ENCODE measurements at regions not wholly inside any gene's neighbourhood (a gene's known extent, or its start where the extent isn't known, plus 50 kb on each side); places are given as distances from the start of the nearest gene placed in this dataset.
"Not testable (repeated sequence)": the region's sequence is repeated elsewhere in the genome, so short reads cannot be mapped to it uniquely, and the experiment has no call there.

DNA sequence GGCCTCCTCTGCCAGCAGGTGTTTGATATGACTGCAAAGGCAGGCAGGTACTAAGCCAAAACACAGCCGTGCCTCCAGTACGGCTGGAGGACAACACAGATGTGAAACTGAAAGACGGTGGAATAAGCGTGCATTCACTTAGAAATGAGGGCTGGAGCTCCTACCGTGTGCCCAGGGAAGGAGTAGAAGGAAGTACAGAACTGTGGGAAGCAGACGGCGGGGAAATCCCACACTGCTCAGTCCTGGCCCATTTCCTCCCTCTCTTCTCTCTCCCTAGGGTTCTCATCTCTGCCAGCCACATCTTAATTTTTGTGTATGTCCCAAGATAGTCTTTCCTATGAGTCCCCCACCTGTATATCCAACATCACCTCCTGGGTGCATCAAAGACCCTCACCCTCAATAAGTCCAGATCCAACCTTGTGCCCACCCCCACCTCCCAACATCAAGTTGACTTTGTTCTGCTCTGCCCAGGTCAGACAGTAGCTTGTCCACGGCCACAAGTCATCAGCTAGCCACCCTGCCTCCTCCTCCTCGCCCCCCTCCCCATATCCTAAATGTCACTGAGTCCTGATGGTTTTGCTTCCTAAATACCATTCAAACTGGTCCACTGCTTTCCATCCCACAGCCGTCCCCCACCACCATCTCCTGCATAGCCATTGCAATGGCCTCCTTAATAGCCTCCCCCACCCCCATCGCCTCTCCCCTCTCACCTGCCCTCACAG lies 77.1 kb upstream of the RPL38 start:
- ATAC-seq (no peak), DNase-seq (ENCODE audit: low spot score) (no peak)

DNA sequence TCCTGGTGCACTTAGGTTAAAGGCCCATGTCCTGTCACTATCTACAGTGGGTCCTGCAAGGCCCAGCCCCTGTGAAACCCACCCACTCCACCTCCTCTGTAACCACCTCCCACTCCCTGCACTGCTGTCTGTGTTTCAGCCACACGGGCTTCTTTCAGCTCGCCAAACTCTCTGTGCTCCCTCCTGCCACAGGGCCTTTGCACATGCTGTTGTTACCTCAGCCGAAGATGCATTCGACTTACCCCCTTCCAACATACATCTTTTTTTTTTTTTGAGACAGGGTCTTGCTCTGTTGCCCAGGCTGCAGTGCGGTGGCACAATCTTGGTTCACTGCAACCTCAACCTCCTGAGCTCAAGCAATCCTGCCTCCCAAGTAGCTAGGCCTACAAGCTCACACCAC lies 76.5 kb upstream of the RPL38 start:
- no peak for ATAC-seq
- DNase-seq (ENCODE audit: low spot score), result no peak

- ATAC-seq, result no peak
- no peak for DNase-seq (ENCODE audit: low spot score)
Measured at GRCh38 chr17:74128456-74129211, 74.8 kb upstream of the RPL38 start.

GRCh38 chr17:74129800-74130199 lies 73.7 kb upstream of the RPL38 start:
- not testable (repeated sequence) for ATAC-seq; DNase-seq (ENCODE audit: low spot score)

GRCh38 chr17:74130276-74130675 lies 73.2 kb upstream of the RPL38 start:
- ATAC-seq, result no peak

GRCh38 chr17:74130841-74131240 lies 72.6 kb upstream of the RPL38 start:
- DNase-seq (ENCODE audit: low spot score) (no peak), ATAC-seq (no peak)

More at GRCh38 chr17:74130276-74130675, 73.2 kb upstream of the RPL38 start:
- DNase-seq (ENCODE audit: low spot score), result no peak

- no peak for ATAC-seq
- DNase-seq (ENCODE audit: low spot score), result no peak
Measured at GRCh38 chr17:74132354-74132753, 71.1 kb upstream of the RPL38 start.

DNA sequence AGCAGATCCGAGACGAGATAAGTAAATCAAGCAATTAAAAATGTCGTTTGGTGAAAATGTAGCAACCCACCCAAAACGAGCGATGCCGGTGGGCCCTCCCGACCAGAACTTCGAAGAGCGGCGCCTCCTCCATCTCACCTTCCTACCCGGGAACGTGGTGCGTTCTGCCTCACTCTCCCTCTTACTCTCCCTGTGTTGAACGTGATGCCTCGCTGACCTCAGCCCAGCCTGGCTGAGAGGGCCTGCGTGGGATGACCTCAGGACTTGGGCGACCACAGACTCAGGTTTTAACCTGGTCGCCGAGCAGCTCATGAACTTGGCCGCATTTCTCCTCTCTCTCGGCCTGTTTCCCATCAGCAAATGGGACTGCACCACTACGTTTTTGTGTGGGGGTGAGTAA lies 69.7 kb upstream of the RPL38 start:
- DNase-seq (ENCODE audit: low spot score) (no peak), ATAC-seq (no peak)

DNA sequence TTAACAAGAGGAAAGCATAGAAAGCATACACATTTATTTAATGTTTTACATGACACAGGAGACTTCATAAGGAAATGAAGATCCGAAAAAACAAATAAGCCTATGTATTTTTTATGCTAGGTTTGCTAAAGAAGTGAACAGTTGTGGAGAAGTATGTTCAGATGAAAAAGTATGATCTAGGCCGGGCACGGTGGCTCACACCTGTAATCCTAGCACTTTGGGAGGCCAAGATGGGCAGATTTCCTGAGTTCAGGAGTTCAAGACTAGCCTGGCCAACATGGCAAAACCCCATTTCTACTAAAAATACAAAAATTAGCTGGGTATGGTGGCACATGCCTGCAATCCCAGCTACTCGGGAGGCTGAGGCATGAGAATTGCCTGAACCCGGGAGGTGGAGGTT lies 69.2 kb upstream of the RPL38 start:
- ATAC-seq; DNase-seq (ENCODE audit: low spot score): not testable (repeated sequence)

GRCh38 chr17:74134991-74135390 lies 68.5 kb upstream of the RPL38 start:
- DNase-seq (ENCODE audit: low spot score) (no peak), ATAC-seq (no peak)

GRCh38 chr17:74135391-74136167 lies 67.9 kb upstream of the RPL38 start:
- DNase-seq (ENCODE audit: low spot score), result no peak

DNA sequence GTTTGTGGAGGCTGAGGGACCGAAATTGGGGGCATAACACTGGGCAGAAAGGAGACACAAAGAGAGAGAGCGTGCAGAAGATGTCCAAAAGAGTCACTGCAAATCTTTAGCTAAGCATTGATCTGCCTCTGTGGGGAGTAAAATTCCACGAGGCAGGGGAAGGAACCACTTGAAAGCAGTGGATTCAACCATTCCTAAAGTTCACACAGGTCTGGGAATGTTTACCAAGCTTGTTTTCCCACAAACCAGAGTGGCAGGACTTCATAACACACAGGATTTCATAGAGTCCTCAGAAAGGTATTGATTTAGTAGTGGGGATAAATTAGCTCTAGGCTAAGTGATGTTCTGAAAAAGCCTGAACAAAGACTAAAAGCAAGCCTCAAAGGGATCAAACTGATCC lies 66.1 kb upstream of the RPL38 start:
- ATAC-seq (no peak), DNase-seq (ENCODE audit: low spot score) (no peak)

More at GRCh38 chr17:74135391-74136167, 67.9 kb upstream of the RPL38 start:
- no peak for ATAC-seq

DNA sequence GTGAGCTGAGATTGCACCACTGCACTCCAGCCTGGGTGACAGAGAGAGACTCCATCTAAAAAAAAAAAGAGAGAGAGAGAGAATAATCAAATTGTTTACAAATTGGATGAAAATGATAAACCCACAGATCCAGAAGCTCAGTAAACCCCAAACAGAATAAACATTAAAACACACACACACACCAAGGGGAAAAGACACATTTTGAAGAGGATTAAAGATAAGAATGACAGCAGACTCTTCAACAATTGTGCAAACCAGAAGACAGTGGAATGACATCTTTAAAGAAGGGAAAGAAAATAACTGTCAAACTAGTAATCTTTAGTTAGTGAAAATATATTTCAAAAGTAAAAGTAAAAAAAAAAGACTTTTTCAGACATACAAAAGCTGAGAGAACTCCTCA lies 64.4 kb upstream of the RPL38 start:
- no peak for ATAC-seq

GRCh38 chr17:74140282-74140681 lies 63.2 kb upstream of the RPL38 start:
- ATAC-seq, result no peak

More for the DNA sequence above, 64.4 kb upstream of the RPL38 start:
- DNase-seq (ENCODE audit: low spot score), result no peak

DNA sequence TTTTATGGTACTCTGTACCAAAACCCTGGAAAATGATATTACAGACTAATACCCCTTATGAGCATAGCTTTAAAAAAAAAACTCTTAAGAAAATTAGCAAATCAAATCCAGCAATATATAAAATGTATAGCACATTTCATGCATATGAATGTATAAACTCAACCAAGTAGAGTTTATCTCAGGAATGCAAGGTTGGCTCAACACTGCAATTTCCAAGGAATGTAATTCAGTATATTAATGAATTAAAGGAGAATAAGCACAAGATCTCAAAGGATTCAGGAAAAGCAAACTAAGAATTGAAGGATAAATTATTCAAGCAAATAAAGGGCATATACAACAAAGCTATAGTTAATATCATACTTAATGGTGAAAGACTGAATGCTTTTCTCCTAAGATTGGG lies 61.9 kb upstream of the RPL38 start:
- DNase-seq (ENCODE audit: low spot score) (no peak), ATAC-seq (no peak)

More at GRCh38 chr17:74140282-74140681, 63.2 kb upstream of the RPL38 start:
- no peak for DNase-seq (ENCODE audit: low spot score)

- not testable (repeated sequence) for DNase-seq (ENCODE audit: low spot score); ATAC-seq
Measured at GRCh38 chr17:74143318-74143717, 60.2 kb upstream of the RPL38 start.

- ATAC-seq (no peak), DNase-seq (ENCODE audit: low spot score) (peak; percentile 15)
Measured at GRCh38 chr17:74145756-74146155, 57.7 kb upstream of the RPL38 start.

DNA sequence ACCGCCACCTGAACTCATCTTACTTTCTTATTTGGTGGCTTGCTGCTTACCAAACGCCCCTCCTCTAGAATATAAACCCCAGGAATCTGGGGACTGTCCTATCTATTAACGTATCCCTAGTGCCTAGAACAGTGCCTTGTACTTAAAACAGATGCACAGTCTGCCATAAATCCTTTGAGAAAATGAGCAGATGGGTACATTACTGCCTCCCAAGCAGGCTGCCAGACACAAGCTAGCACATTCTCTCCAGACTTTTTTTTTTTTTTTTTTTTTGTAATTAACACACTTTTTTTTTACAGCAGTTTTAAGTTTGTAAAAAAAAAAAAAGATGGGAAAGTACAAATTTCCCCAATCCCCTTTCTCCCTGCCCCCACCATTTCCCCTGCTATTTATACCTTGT lies 57.3 kb upstream of the RPL38 start:
- ATAC-seq (no peak), DNase-seq (ENCODE audit: low spot score) (no peak)

- DNase-seq (ENCODE audit: low spot score), result no peak
Measured at GRCh38 chr17:74147056-74147835, 56.2 kb upstream of the RPL38 start.

GRCh38 chr17:74147966-74148365 lies 55.5 kb upstream of the RPL38 start:
- DNase-seq (ENCODE audit: low spot score) (peak; percentile 2), ATAC-seq (no peak)

More at GRCh38 chr17:74147056-74147835, 56.2 kb upstream of the RPL38 start:
- no peak for ATAC-seq

DNA sequence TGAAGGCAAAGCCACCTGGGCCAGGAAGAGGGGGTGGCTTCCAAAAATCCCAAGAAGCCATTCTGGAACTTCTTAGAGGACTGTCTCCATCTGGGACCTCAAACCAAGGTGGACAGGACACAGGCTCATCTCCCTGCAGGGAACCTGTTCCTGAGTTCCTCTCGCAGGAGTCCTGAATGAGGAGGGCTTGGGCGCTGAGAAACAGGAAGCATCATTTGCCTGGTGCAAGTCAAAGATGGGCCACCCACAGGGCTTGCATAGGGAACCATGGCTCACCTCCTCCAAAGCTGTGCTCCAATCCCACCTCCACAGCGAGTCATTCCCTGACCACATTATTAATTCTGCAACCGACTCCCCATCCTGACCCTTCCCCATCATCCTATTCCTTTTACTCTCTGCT lies 55.0 kb upstream of the RPL38 start:
- ATAC-seq (no peak), DNase-seq (ENCODE audit: low spot score) (peak; percentile 11)
